DOHH2 (cell line): ENCODE measurements at regions not wholly inside any gene's neighbourhood (a gene's known extent, or its start where the extent isn't known, plus 50 kb on each side); places are given as distances from the start of the nearest gene placed in this dataset.

Experiments
- EZH2phosphoT487 ChIP-seq: fragments of 200-600 bp; sonication (generic); IDR thresholded peaks from 2 replicates; pipeline ENCODE4 v1.6.1; 2017; ENCODE audit warnings: borderline replicate concordance, mild to moderate bottlenecking, antibody characterized with exemption, low read length, moderate library complexity, mixed read lengths
- TF ChIP-seq, protein P1 (sequence below): fragments of 200-600 bp; sonication (generic); IDR thresholded peaks from one replicate; pipeline ENCODE4 v1.5.1; 2014; ENCODE audit warnings: antibody characterized with exemption, mild to moderate bottlenecking, low read depth, low read length; ENCODE audit not compliant: poor library complexity, severe bottlenecking

DNA sequence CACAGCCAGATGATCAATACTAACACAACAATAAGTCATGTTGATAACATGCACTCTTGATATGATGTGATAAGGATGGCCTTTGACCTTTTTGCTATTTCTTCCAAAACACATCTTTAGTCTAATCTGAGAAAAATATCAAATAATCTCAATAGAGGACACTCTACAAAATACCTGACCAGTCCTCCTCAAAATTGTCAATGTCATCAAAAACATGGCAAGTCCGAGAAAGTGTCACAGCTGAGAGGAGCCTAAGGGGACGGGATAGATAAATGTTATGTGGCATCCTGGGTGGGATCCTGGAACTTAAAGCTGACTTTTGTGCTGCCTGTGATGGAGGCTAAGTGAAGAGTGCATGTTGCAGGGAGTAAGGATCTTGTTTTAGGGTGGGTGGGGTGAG is 699.6 kb upstream of the ADAMTS16 start:
- TF ChIP-seq, protein P1, sequence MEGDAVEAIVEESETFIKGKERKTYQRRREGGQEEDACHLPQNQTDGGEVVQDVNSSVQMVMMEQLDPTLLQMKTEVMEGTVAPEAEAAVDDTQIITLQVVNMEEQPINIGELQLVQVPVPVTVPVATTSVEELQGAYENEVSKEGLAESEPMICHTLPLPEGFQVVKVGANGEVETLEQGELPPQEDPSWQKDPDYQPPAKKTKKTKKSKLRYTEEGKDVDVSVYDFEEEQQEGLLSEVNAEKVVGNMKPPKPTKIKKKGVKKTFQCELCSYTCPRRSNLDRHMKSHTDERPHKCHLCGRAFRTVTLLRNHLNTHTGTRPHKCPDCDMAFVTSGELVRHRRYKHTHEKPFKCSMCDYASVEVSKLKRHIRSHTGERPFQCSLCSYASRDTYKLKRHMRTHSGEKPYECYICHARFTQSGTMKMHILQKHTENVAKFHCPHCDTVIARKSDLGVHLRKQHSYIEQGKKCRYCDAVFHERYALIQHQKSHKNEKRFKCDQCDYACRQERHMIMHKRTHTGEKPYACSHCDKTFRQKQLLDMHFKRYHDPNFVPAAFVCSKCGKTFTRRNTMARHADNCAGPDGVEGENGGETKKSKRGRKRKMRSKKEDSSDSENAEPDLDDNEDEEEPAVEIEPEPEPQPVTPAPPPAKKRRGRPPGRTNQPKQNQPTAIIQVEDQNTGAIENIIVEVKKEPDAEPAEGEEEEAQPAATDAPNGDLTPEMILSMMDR: no peak
- TF ChIP-seq EZH2phosphoT487: no peak
